A172 (cell line): ENCODE measurements at regions not wholly inside any gene's neighbourhood (a gene's known extent, or its start where the extent isn't known, plus 50 kb on each side); places are given as distances from the start of the nearest gene placed in this dataset.
"Not testable (repeated sequence)": the region's sequence is repeated elsewhere in the genome, so short reads cannot be mapped to it uniquely, and the experiment has no call there.

Source experiments
- DNase-seq: peaks from one replicate; pipeline ENCODE4 v3.0.0-alpha.2; 2015; ENCODE audit warnings: low spot score

GRCh38 chr14:19052977-19053376 lies 85.7 kb downstream of the POTEM start:
- not testable (repeated sequence) for DNase-seq

GRCh38 chr14:19053426-19054050 lies 86.3 kb downstream of the POTEM start:
- not testable (repeated sequence) for DNase-seq

- not testable (repeated sequence) for DNase-seq
These were observed 87.0 kb downstream of the POTEM start for GRCh38 chr14:19054108-19054721.

- DNase-seq, result not testable (repeated sequence)
These were observed 87.7 kb downstream of the POTEM start for GRCh38 chr14:19054934-19055333.

GRCh38 chr14:19059066-19059465 lies 91.8 kb downstream of the POTEM start:
- DNase-seq, result not testable (repeated sequence)

- DNase-seq, result not testable (repeated sequence)
These were observed 94.6 kb downstream of the POTEM start for GRCh38 chr14:19061689-19062450.

- not testable (repeated sequence) for DNase-seq
These were observed 101.7 kb downstream of the POTEM start for GRCh38 chr14:19068957-19069356.

- DNase-seq, result not testable (repeated sequence)
These were observed 105.3 kb downstream of the POTEM start for GRCh38 chr14:19072518-19072917.

- not testable (repeated sequence) for DNase-seq
These were observed 121.4 kb downstream of the POTEM start for GRCh38 chr14:19088632-19089031.

- DNase-seq, result not testable (repeated sequence)
These were observed 126.0 kb downstream of the POTEM start for GRCh38 chr14:19093227-19093626.

GRCh38 chr14:19094731-19095130 lies 127.5 kb downstream of the POTEM start:
- DNase-seq, result not testable (repeated sequence)

GRCh38 chr14:19095167-19095566 lies 127.9 kb downstream of the POTEM start:
- DNase-seq, result not testable (repeated sequence)

GRCh38 chr14:19096467-19096866 lies 129.2 kb downstream of the POTEM start:
- DNase-seq, result not testable (repeated sequence)

- DNase-seq, result peak; percentile 1
These were observed 129.6 kb downstream of the POTEM start for GRCh38 chr14:19096876-19097275.

- DNase-seq, result not testable (repeated sequence)
These were observed 130.1 kb downstream of the POTEM start for GRCh38 chr14:19097306-19097705.

- not testable (repeated sequence) for DNase-seq
These were observed 130.5 kb downstream of the POTEM start for GRCh38 chr14:19097750-19098149.

GRCh38 chr14:19098230-19098629 lies 131.0 kb downstream of the POTEM start:
- DNase-seq, result not testable (repeated sequence)

- not testable (repeated sequence) for DNase-seq
These were observed 131.5 kb downstream of the POTEM start for GRCh38 chr14:19098732-19099131.

GRCh38 chr14:19099336-19099735 lies 132.1 kb downstream of the POTEM start:
- DNase-seq, result not testable (repeated sequence)

- not testable (repeated sequence) for DNase-seq
These were observed 132.7 kb downstream of the POTEM start for GRCh38 chr14:19099939-19100338.

- DNase-seq, result not testable (repeated sequence)
These were observed 138.3 kb downstream of the POTEM start for GRCh38 chr14:19105551-19105950.

GRCh38 chr14:19109887-19110286 lies 142.7 kb downstream of the POTEM start:
- DNase-seq, result not testable (repeated sequence)

- not testable (repeated sequence) for DNase-seq
These were observed 153.1 kb downstream of the POTEM start for GRCh38 chr14:19120383-19120782.
